AG04449 (cell line): ENCODE measurements at regions not wholly inside any gene's neighbourhood (a gene's known extent, or its start where the extent isn't known, plus 50 kb on each side); places are given as distances from the start of the nearest gene placed in this dataset.

ENCODE experiments used
- CTCF ChIA-PET: fragments of 350-600 bp; formaldehyde crosslinking; extraction: SDS; loops from one replicate; lab custom pipeline; 2021; ENCODE audit warnings: antibody characterized with exemption; lab: Yijun Ruan, JAX
- POLR2A ChIA-PET: fragments of 400-600, 350-600 bp; formaldehyde crosslinking; extraction: SDS; loops from one replicate; lab custom pipeline; 2020; ENCODE audit warnings: antibody characterized with exemption, inconsistent platforms; lab: Yijun Ruan, JAX
- DNase-seq: peaks from one replicate; pipeline ENCODE4 v3.0.0-alpha.2; 2010; ENCODE audit warnings: low read depth, low spot score
- H3K4me3 ChIP-seq: 2 replicates; pipeline ENCODE4 v1.5.1; 2011; ENCODE audit warnings: low read depth, mild to moderate bottlenecking, control low read depth, low read length
- TF ChIP-seq, protein P1 (sequence below): IDR thresholded peaks from one replicate; pipeline ENCODE4 v1.5.1; 2011; ENCODE audit warnings: mild to moderate bottlenecking, moderate library complexity, low read length, control low read depth, inconsistent platforms; ENCODE audit not compliant: insufficient read depth; ENCODE audit errors: missing control alignments

DNA sequence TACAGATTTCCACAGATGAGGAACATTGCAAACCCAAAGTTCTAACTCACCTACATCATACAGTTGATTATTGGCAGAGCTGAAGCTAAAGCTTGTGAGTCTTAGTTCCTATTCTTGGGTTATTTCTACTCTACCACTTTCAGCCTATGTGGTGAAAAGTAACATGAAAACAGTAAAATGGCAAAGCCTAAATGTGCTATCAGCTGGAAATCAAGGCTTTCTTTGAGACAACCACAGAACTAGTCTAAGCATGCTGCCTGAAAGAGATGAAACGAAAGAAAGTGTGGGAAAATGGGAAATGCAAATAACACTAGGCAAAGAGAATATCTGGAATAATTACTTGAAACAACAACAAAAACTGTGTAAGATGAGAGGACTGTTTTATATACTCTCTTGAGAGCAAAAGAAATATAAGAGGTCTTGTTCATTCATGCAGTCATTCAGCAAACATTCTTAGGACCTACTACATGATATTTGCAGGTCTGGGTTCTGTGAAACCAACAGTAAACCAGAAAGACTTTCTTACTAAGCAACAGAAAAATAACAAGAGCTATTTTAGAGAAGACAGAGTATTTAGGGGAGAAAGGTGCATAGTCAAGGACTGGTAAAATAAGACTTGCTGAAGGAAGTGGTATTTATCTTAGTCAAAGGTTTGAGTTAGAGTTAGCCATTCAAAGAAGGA, 437.1 kb downstream of the HTR7 start:
- ChIA-PET POLR2A (no interaction called here), CTCF (no interaction called here)
- no peak for DNase-seq
- TF ChIP-seq, protein P1, sequence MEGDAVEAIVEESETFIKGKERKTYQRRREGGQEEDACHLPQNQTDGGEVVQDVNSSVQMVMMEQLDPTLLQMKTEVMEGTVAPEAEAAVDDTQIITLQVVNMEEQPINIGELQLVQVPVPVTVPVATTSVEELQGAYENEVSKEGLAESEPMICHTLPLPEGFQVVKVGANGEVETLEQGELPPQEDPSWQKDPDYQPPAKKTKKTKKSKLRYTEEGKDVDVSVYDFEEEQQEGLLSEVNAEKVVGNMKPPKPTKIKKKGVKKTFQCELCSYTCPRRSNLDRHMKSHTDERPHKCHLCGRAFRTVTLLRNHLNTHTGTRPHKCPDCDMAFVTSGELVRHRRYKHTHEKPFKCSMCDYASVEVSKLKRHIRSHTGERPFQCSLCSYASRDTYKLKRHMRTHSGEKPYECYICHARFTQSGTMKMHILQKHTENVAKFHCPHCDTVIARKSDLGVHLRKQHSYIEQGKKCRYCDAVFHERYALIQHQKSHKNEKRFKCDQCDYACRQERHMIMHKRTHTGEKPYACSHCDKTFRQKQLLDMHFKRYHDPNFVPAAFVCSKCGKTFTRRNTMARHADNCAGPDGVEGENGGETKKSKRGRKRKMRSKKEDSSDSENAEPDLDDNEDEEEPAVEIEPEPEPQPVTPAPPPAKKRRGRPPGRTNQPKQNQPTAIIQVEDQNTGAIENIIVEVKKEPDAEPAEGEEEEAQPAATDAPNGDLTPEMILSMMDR: no peak
- H3K4me3 ChIP-seq: no peak overlapping the region

DNA sequence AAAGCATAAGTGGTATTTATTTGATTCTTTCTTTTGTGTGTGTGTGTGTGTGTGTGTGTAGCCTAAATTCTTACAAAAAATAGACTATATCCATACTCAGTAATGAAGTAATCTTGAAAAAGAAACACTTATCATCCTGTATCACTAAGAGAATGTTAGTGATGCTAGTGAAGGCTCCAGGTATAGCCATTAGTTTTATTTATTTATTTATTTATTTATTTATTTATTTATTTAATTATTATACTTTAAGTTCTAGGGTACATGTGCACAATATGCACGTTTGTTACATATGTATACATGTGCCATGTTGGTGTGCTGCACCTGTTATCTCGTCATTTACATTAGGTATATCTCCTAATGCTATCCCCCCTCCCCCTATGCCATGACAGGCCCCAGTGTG, 436.0 kb downstream of the HTR7 start:
- POLR2A ChIA-PET: no interaction called here
- no peak for DNase-seq
- CTCF ChIA-PET: no interaction called here
- H3K4me3 ChIP-seq: no peak overlapping the region
- TF ChIP-seq, protein P1: no peak

DNA sequence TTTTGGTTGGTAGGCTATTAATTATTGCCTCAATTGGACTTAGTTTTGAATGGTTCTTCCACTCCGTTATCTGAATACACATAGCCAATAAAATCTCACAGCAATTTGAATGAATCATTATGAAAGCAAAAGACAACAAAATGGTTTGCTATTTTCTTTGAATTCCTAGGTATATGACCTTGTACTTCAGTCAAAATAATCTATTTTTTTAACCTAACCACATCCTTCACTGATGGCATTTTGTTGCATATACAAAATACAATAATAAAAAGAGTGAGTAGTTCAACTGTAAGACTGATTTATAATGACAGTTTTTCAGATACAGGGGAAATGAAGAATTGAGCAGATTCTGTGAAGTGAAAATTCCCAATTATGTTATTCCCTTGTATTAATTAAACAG, 433.1 kb downstream of the HTR7 start:
- no peak for DNase-seq
- POLR2A ChIA-PET: no interaction called here
- TF ChIP-seq, protein P1: no peak
- H3K4me3 ChIP-seq: no peak overlapping the region
- CTCF ChIA-PET: no interaction called here

DNA sequence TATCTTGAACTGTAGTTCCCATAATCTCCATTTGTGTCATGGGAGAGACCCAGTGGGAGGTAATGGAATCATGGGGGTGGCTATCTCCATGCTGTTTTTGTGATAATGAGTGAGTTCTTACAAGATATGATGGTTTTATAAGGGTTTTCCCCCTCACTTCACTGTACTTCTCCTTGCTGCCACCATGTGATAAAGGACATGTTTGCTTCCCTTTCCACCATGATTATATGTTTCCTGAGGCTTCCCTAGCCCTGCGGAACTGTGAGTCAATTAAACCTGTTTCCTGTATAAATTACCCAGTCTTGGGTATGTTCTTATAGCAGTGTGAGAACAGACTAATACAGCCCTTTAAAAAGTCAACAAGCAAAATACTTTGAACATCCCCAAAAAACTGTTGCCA, 427.7 kb downstream of the HTR7 start:
- DNase-seq: no peak
- ChIA-PET POLR2A (no interaction called here), CTCF (no interaction called here)
- TF ChIP-seq, protein P1: no peak
- H3K4me3 ChIP-seq: no peak overlapping the region

DNA sequence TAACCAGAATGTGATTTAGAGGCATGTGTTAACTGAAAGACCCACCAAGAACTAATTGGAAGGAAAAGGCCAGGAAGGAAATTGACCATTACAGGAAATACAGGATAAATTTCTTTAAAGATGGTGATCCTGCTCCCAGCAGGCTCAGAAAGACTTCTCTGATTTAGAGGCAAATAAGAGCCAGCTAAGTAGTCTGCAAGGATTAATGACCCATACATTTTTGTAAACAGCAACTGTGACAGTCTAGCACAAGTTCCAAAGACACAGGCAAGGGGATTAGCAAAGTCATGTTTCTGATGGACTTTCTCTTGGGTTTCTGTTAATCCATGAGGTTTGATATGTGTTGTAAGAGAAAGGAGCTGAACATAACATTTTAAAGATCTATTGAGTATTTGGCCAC, 425.0 kb downstream of the HTR7 start:
- CTCF ChIA-PET: no interaction called here
- POLR2A ChIA-PET: no interaction called here
- no peak for DNase-seq
- no peak overlapping the region for H3K4me3 ChIP-seq
- TF ChIP-seq, protein P1: no peak

DNA sequence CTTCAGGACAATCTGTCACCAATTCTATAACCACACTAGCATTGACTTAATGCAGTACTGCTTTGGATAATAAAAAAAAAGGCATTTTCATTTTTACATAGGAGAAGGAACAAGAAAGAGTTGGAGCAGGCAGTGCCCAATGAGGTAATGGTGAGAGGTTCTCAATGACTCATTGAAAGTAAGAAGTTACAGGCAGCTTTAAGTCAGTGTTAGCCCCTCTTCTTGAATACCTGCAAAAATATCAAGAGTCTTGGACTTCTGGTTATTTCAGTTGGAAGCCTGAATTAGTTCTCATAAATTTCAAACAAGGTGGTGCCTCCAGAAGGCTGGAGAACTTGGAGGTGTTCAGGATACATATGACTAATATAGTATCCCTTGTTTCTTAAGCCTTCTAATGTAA, 422.5 kb downstream of the HTR7 start:
- no peak for DNase-seq
- no peak overlapping the region for H3K4me3 ChIP-seq
- POLR2A ChIA-PET: no interaction called here
- CTCF ChIA-PET: no interaction called here
- TF ChIP-seq, protein P1: no peak
